Thoracic aorta (tissue), 2 donors: ENCODE measurements at regions not wholly inside any gene's neighbourhood (a gene's known extent, or its start where the extent isn't known, plus 50 kb on each side); places are given as distances from the start of the nearest gene placed in this dataset.

Experiments used
- ATAC-seq: fragments of 150-250 bp; one replicate; pipeline ENCODE4 v1.8.0; 2017; ENCODE audit warnings: low read depth; ENCODE audit not compliant: insufficient number of reproducible peaks, low FRiP score
- DNase-seq: peaks from one replicate; pipeline ENCODE4 v3.0.0-alpha.2; 2020; ENCODE audit warnings: low spot score
- H3K27ac ChIP-seq, 2 donors: fragments of 200-600 bp; sonication (generic); 1 replicate in 1 of 2; 2 replicates in 1 of 2; pipeline ENCODE4 v1.5.1; 2016; ENCODE audit warnings: mild to moderate bottlenecking in 2 of 2, moderate library complexity in 2 of 2
- H3K27me3 ChIP-seq: fragments of 200-600 bp; sonication (generic); replicated peaks from 2 replicates; pipeline ENCODE4 v1.6.0; 2016; ENCODE audit warnings: mild to moderate bottlenecking; ENCODE audit not compliant: insufficient read depth
- H3K36me3 ChIP-seq: fragments of 200-600 bp; sonication (generic); one replicate; pipeline ENCODE4 v1.5.1; 2016
- H3K4me1 ChIP-seq, 2 donors: fragments of 200-600 bp; sonication (generic); 1 replicate in 1 of 2; 2 replicates in 1 of 2; pipeline versions ENCODE4 v1.5.1 to v1.6.0; 2016; ENCODE audit warnings: low read depth in 2 of 2, mild to moderate bottlenecking in 1 of 2; ENCODE audit not compliant: control insufficient read depth in 1 of 2
- H3K4me3 ChIP-seq: fragments of 200-600 bp; sonication (generic); 2 replicates; pipeline ENCODE4 v1.5.1; 2016; ENCODE audit warnings: mild to moderate bottlenecking
- H3K9me3 ChIP-seq: fragments of 200-600 bp; sonication (generic); 2 replicates; pipeline ENCODE4 v1.5.1; 2016
- CTCF ChIP-seq: fragments of 200-600 bp; sonication (generic); IDR thresholded peaks from one replicate; pipeline ENCODE4 v1.5.1; 2019; ENCODE audit warnings: antibody characterized with exemption

DNA sequence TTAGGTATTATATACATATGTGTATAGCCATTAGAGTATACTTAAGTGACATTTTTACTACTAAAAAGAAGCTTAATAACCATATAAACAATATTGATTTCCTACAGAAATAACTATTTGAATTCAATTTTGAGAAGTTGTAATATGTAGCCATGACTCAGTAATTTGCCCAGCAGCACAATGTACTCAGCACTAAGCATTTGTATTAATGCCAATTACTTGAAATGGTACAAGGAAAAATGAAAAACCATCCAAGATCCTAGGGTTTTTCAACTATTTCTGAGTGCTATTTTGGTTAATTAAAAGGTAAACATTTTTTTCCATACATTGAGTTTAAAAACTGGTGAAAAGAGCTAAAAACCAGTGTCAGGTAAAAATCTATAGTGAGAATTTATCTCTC lies 324.0 kb downstream of the KCNJ3 start:
- no peaks in the 10 kb centered on the region for H3K4me1 ChIP-seq
- H3K9me3 ChIP-seq: no peaks in the 10 kb centered on the region
- no peak overlapping the region for H3K27ac ChIP-seq
- no peaks in the 10 kb centered on the region for H3K27me3 ChIP-seq
- H3K4me3 ChIP-seq: no peak overlapping the region
- DNase-seq: no peak
- ATAC-seq: no peak
- H3K36me3 ChIP-seq: no peaks in the 10 kb centered on the region
- no peak for TF ChIP-seq CTCF

GRCh38 chr2:155021618-155022017 lies 323.1 kb downstream of the KCNJ3 start:
- no peak for TF ChIP-seq CTCF
- Histone ChIP-seq H3K27ac (no peak overlapping the region), H3K9me3 (no peaks in the 10 kb centered on the region), H3K4me1 (no peaks in the 10 kb centered on the region), H3K27me3 (no peaks in the 10 kb centered on the region), H3K36me3 (no peaks in the 10 kb centered on the region), H3K4me3 (no peak overlapping the region)
- DNase-seq: no peak
- ATAC-seq: no peak

DNA sequence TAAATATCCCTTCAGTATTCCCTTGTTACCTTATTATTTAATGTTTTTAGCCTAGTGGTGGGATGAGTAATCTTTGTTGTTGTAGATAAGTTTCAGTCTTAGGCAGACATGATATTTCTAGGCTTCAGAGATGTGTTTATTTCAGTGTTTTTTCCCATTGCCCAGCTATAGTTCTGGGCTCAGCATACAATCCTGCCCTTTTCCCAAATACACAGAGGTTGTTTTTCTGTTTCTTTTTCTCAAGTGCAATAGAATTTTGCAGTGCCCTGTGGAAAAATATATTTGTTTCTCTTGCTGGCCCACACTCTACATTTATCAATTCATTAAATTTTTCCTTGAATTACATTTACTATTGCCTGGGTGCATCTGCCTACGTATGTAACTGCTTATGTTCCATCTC lies 321.8 kb downstream of the KCNJ3 start:
- H3K27ac ChIP-seq: no peak overlapping the region
- ATAC-seq: no peak
- no peaks in the 10 kb centered on the region for H3K27me3 ChIP-seq
- no peak overlapping the region for H3K4me3 ChIP-seq
- no peaks in the 10 kb centered on the region for H3K9me3 ChIP-seq
- no peak for TF ChIP-seq CTCF
- H3K36me3 ChIP-seq: no peaks in the 10 kb centered on the region
- no peaks in the 10 kb centered on the region for H3K4me1 ChIP-seq
- no peak for DNase-seq

DNA sequence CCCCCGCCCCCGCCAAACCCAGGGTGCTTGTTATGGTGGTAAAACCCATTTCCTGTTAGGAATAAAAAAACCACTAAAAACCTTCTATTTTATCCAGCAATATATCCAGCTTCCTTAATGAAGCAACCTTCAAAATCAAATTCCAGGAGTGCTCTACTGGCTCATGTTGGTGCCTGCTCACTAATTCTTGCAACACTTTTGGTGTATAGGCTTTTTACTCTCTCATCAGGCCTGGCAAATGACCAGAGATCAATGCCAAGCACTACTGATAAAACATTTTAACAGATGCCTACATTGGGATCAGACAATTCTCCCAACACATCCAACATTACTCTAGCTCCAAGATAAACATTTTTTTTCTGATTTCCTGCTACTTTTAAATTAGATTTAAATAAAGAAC lies 312.4 kb downstream of the KCNJ3 start:
- Histone ChIP-seq H3K4me1 (no peaks in the 10 kb centered on the region), H3K4me3 (no peak overlapping the region), H3K36me3 (no peaks in the 10 kb centered on the region), H3K9me3 (no peaks in the 10 kb centered on the region), H3K27me3 (no peaks in the 10 kb centered on the region), H3K27ac (no peak overlapping the region)
- DNase-seq (no peak), ATAC-seq (no peak)
- TF ChIP-seq CTCF: no peak

- Histone ChIP-seq H3K4me1 (no peaks in the 10 kb centered on the region), H3K36me3 (no peaks in the 10 kb centered on the region), H3K27ac (no peak overlapping the region), H3K27me3 (no peaks in the 10 kb centered on the region), H3K9me3 (no peaks in the 10 kb centered on the region), H3K4me3 (no peak overlapping the region)
- no peak for TF ChIP-seq CTCF
- ATAC-seq (no peak), DNase-seq (no peak)
Measured at GRCh38 chr2:154995361-154995760, 296.9 kb downstream of the KCNJ3 start.
